Cardiac muscle cell (in vitro differentiated cells and primary cell): ENCODE measurements at regions not wholly inside any gene's neighbourhood (a gene's known extent, or its start where the extent isn't known, plus 50 kb on each side); places are given as distances from the start of the nearest gene placed in this dataset.

Experiments
- DNase-seq, 2 donors: peaks; one replicate each; pipeline versions ENCODE4 v3.0.0 to v3.0.0-alpha.2; 2010 to 2017; ENCODE audit warnings: low read depth in 1 of 2, low spot score in 1 of 2
- H3K27ac ChIP-seq: fragments of 200-600 bp; sonication (generic); 2 replicates; pipeline ENCODE4 v1.5.1; 2016
- H3K27me3 ChIP-seq: fragments of 200-600 bp; sonication (generic); 2 replicates; pipeline ENCODE4 v1.6.0; 2016; ENCODE audit warnings: control low read depth
- H3K36me3 ChIP-seq: fragments of 200-600 bp; sonication (generic); 2 replicates; pipeline ENCODE4 v1.5.1; 2016; ENCODE audit warnings: control low read depth
- H3K4me1 ChIP-seq: fragments of 200-600 bp; sonication (generic); 2 replicates; pipeline ENCODE4 v1.8.1; 2017; ENCODE audit warnings: low read depth, mild to moderate bottlenecking, mixed run types
- H3K4me3 ChIP-seq: fragments of 200-600 bp; sonication (generic); 2 replicates; pipeline ENCODE4 v1.5.1; 2016; ENCODE audit warnings: mild to moderate bottlenecking
- H3K9me3 ChIP-seq: fragments of 200-600 bp; sonication (generic); 2 replicates; pipeline ENCODE4 v1.5.1; 2017; ENCODE audit warnings: low read depth, mild to moderate bottlenecking, control low read depth
- CTCF ChIP-seq: IDR thresholded peaks from 2 replicates; pipeline ENCODE4 v1.5.1; 2012; ENCODE audit warnings: low read depth, mild to moderate bottlenecking, low read length

DNA sequence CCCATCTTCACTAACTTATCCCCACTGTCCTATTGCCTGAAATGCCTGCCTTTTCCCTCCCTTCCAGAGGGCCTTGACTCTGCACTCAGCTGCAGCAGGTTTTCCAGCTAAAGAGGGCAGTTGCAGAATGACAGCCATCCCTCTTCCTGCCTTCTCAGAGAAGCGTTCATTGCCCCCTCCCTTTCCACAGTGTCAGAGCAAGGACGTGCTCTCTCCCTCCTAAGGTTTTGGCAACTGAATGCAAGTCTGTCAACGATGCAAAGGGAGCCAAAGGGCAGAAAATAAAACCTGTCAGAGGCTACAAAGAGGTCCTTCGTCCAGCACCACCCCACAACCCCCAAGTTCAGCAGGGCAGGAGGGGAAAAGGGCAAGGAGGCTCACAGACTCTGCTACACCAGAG is 230.1 kb upstream of the THBS1 start:
- H3K27me3 ChIP-seq, result no peaks in the 10 kb centered on the region
- no peak for TF ChIP-seq CTCF
- H3K36me3 ChIP-seq, result no peaks in the 10 kb centered on the region
- H3K9me3 ChIP-seq, result no peaks in the 10 kb centered on the region
- no peak overlapping the region for H3K4me3 ChIP-seq
- DNase-seq, result no peak
- peaks cover 8% of the 10 kb centered on the region for H3K4me1 ChIP-seq
- no peak overlapping the region for H3K27ac ChIP-seq

DNA sequence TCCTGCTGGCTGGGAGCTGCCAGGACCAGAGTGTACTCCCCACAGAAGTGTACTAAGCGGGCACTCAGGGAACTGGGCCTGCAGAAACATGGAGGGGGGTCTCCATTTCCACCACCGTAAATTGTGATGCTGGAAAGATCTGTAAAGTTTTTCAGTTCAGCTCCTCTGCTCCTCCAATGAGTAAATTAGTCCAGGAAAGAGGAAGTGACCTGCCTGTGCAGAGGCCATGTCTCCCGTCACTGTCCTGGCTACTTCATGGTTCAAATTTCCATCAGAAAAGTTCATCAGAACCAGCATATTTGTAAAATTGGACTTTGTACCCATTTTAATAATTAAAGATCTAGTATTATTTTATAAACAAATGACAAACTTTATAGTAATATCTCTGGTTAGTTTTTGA is 226.7 kb upstream of the THBS1 start:
- no peak for TF ChIP-seq CTCF
- no peak overlapping the region for H3K27ac ChIP-seq
- no peaks in the 10 kb centered on the region for H3K9me3 ChIP-seq
- H3K36me3 ChIP-seq, result no peaks in the 10 kb centered on the region
- DNase-seq, result no peak
- no peak overlapping the region for H3K4me3 ChIP-seq
- peaks cover 16% of the 10 kb centered on the region for H3K4me1 ChIP-seq
- no peaks in the 10 kb centered on the region for H3K27me3 ChIP-seq

GRCh38 chr15:39357480-39358268 is 223.2 kb upstream of the THBS1 start:
- DNase-seq, result peak in 1 of 2 donors; percentile 13
- Histone ChIP-seq H3K36me3 (no peaks in the 10 kb centered on the region), H3K4me3 (no peak overlapping the region), H3K27ac (peak overlapping the region; percentile 6), H3K4me1 (peaks cover 8% of the 10 kb centered on the region), H3K27me3 (no peaks in the 10 kb centered on the region), H3K9me3 (no peaks in the 10 kb centered on the region)
- TF ChIP-seq CTCF, result no peak

GRCh38 chr15:39358441-39359041 is 222.3 kb upstream of the THBS1 start:
- Histone ChIP-seq H3K27me3 (no peaks in the 10 kb centered on the region), H3K4me3 (no peak overlapping the region), H3K27ac (peak overlapping the region; percentile 6), H3K9me3 (no peaks in the 10 kb centered on the region), H3K4me1 (peaks cover 8% of the 10 kb centered on the region), H3K36me3 (no peaks in the 10 kb centered on the region)
- peak; percentile 47 to 78 for DNase-seq
- no peak for TF ChIP-seq CTCF

DNA sequence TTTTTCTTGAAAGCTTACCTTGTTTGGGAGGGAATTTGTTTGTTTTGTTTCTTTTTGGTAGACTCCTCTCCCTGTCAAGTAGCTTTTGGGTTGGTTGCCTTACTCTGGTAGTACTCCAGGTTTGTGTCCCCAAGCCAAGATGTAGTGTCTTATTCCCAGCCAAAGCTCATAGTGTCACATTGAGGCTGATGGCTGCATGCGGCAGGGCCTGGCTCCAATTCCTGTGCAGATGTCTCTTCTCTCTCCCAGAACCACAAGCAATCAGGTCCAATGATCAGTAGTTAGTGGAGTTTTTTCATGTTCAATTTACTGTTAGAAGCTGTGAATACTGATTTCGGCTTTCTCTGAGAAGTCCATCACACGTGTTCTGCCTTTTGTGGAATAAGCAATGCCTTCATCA is 221.1 kb upstream of the THBS1 start:
- Histone ChIP-seq H3K4me3 (no peak overlapping the region), H3K36me3 (no peaks in the 10 kb centered on the region), H3K4me1 (peaks cover 8% of the 10 kb centered on the region), H3K9me3 (no peaks in the 10 kb centered on the region), H3K27me3 (no peaks in the 10 kb centered on the region), H3K27ac (no peak overlapping the region)
- no peak for DNase-seq
- TF ChIP-seq CTCF, result no peak
